ENCODE measurements at regions not wholly inside any gene's neighbourhood (a gene's known extent, or its start where the extent isn't known, plus 50 kb on each side); places are given as distances from the start of the nearest gene placed in this dataset.

DNA sequence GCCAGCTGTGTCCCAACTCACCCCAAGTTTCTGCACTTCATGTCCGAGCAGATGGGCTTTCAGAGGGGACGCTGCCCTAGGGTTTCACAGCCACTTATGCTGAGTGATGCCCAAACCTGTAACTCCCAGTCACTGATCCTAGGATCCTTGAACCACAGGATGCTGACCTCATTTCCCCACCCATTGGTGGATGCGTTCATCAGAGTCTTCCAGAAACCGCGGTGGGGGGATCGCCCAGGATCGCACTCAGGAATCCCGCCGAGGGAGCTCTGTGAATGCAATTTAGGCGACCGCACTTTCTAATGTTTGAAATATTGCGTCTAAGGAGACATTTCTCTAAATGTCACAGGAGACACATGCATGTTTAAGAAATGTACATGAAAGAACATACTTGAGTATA, 212.3 kb upstream of the IRX4 start:
- no peak for ATAC-seq
- Histone ChIP-seq H3K9me3 (no peaks in the 10 kb centered on the region), H3K4me3 (no peak overlapping the region), H3K27ac (peak overlapping the region; percentile 47), H3K4me1 (no peaks in the 10 kb centered on the region), H3K27me3 (ENCODE audit: low read depth) (peaks cover 4% of the 10 kb centered on the region), H3K36me3 (no peaks in the 10 kb centered on the region)
- no peak for DNase-seq
- intact Hi-C loops (cut with DNase I): no loop called here
- TF ChIP-seq, protein P1, sequence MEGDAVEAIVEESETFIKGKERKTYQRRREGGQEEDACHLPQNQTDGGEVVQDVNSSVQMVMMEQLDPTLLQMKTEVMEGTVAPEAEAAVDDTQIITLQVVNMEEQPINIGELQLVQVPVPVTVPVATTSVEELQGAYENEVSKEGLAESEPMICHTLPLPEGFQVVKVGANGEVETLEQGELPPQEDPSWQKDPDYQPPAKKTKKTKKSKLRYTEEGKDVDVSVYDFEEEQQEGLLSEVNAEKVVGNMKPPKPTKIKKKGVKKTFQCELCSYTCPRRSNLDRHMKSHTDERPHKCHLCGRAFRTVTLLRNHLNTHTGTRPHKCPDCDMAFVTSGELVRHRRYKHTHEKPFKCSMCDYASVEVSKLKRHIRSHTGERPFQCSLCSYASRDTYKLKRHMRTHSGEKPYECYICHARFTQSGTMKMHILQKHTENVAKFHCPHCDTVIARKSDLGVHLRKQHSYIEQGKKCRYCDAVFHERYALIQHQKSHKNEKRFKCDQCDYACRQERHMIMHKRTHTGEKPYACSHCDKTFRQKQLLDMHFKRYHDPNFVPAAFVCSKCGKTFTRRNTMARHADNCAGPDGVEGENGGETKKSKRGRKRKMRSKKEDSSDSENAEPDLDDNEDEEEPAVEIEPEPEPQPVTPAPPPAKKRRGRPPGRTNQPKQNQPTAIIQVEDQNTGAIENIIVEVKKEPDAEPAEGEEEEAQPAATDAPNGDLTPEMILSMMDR (IDR thresholded peaks at IDR 0.05): no peak

DNA sequence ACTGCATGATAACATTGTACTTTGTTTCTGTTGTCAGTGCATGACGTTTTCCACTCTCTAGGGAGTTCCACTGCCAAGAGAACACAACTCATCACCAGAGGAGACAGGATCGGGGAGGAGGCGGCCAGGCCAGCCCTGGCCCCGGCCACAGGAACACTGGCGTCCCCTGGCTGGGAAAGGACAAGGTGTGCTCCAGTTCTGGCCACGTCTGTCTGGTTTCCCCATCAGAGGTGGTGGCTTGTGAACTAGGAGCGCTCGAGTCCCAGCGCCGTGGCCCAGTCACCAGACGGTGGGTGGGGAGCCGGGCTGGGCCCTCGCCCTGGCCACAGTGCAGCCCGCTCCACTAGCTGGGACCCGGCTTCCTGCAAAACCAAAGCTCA, 211.9 kb upstream of the IRX4 start:
- TF ChIP-seq, protein P1 (IDR thresholded peaks at IDR 0.05): no peak
- DNase-seq (no peak), ATAC-seq (peak in 1 of 2 donors; percentile 39)
- Histone ChIP-seq H3K4me1 (no peaks in the 10 kb centered on the region), H3K36me3 (no peaks in the 10 kb centered on the region), H3K27ac (peak overlapping the region; percentile 47), H3K4me3 (no peak overlapping the region), H3K27me3 (ENCODE audit: low read depth) (no peaks in the 10 kb centered on the region), H3K9me3 (no peaks in the 10 kb centered on the region)
- intact Hi-C loops (cut with DNase I): no loop called here

DNA sequence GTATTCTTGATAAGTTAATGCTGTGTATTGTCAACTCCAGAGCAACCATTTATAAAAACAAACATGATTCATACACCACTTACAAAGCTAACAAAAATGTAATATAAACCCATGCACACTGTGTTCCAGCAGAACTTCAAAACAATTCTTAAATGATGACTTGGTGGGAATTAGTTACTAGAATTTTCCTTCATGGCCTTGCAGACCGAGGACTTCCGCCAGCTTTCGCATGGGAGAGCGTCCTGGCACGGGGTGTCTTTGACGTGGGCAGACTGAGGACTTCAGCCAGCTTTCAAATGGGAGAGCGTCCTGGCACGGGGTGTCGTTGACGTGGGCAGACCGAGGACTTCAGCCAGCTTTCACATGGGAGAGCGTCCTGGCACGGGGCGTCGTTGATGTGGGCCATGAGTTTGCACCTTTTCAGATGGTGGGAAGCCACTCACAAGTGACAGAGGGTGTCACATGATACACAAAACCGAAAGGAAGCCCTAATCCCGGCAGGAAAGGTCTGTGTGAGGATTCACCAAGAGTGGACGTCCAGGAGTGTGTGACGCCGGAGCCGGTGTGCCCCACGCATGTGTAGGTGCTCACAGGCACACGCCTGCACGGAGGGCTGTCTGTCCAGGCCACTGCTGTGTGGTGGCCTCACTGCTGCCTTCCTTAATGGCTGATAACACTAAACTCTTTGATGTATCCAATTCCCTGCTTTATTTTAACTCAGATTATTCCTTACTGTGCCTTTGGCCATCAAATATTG, 211.3 kb upstream of the IRX4 start:
- TF ChIP-seq, protein P1 (IDR thresholded peaks at IDR 0.05): no peak
- no peaks in the 10 kb centered on the region for H3K9me3 ChIP-seq
- H3K36me3 ChIP-seq: no peaks in the 10 kb centered on the region
- H3K4me1 ChIP-seq: no peaks in the 10 kb centered on the region
- no peak overlapping the region for H3K4me3 ChIP-seq
- ATAC-seq (peak in 1 of 2 donors; percentile 79), DNase-seq (no peak)
- H3K27ac ChIP-seq: peak overlapping the region; percentile 47
- intact Hi-C loops (cut with DNase I): no loop called here
- no peaks in the 10 kb centered on the region for H3K27me3 ChIP-seq (ENCODE audit: low read depth)

DNA sequence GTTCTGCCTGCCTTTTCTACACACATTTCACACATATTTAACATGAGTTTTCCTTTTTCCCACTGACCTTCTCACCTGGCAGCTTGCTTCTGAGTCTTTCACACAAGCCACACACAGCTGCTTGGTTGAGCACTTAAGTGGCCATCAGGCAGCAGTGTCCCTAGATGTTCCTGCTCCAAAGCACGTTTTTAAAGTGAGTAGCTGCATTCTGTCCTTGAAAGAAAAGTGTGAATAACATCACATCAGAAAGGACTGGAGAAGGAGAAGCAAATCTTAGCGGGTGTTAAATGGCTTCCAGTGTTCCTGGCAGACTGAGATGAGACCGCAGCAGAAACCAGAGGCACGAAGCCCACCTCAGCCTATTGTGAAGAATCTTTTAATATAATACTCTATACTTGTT, 209.2 kb upstream of the IRX4 start:
- no peaks in the 10 kb centered on the region for H3K9me3 ChIP-seq
- DNase-seq (no peak), ATAC-seq (no peak)
- H3K27ac ChIP-seq: no peak overlapping the region
- no peaks in the 10 kb centered on the region for H3K4me1 ChIP-seq
- H3K36me3 ChIP-seq: no peaks in the 10 kb centered on the region
- no peaks in the 10 kb centered on the region for H3K27me3 ChIP-seq (ENCODE audit: low read depth)
- H3K4me3 ChIP-seq: no peak overlapping the region
- TF ChIP-seq, protein P1 (IDR thresholded peaks at IDR 0.05): no peak
- intact Hi-C loops (cut with DNase I): no loop called here

DNA sequence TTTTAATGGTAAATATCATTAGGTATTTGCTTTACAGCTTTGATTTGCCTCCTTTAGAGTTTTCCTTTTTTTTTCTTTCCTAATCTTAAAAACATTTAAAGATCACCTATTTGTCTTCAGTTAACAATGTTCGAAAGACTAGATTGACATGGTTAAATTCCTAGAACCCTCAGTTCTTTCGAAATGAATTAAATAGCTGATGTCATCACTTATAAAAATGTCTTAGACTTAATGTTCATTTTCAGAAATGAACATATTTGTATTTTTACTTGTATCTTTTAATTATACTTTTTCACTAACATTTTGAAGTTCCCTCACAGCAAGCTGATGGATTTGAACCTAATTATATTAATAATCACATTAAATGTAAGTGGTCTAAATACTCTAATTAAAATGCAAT, 205.3 kb upstream of the IRX4 start:
- Histone ChIP-seq H3K27ac (no peak overlapping the region), H3K27me3 (ENCODE audit: low read depth) (no peaks in the 10 kb centered on the region), H3K9me3 (no peaks in the 10 kb centered on the region), H3K4me3 (no peak overlapping the region), H3K4me1 (no peaks in the 10 kb centered on the region), H3K36me3 (no peaks in the 10 kb centered on the region)
- DNase-seq: no peak
- no peak for ATAC-seq
- intact Hi-C loops (cut with DNase I): no loop called here
- TF ChIP-seq, protein P1 (IDR thresholded peaks at IDR 0.05): no peak

All from lower lobe of right lung (tissue), 2 donors.